Panc1 (cell line): ENCODE measurements at regions not wholly inside any gene's neighbourhood (a gene's known extent, or its start where the extent isn't known, plus 50 kb on each side); places are given as distances from the start of the nearest gene placed in this dataset.

ENCODE experiments used
- ATAC-seq: fragments of 200-7000 bp; cut with Tn5 transposase; 2 replicates; pipeline ENCODE4 v1.9.1; 2020; ENCODE audit warnings: mild to moderate bottlenecking, moderate library complexity
- BruUV-seq: library from RNA; stranded (reverse); fragments of 400-500 nt; replicated peaks from 2 replicates; lab custom pipeline; 2021; lab: Mats Ljungman, UMichigan
- CTCF ChIA-PET: fragments of 300-600 bp; sonication (Branson Sonifier 250); formaldehyde crosslinking; loops from one replicate; lab custom pipeline; 2022; ENCODE audit warnings: antibody characterized with exemption; lab: Charles Lee
- POLR2A ChIA-PET: fragments of 300-600 bp; sonication (Branson Sonifier 250); formaldehyde crosslinking; loops from one replicate; lab custom pipeline; 2022; ENCODE audit warnings: antibody characterized with exemption; lab: Charles Lee
- DNase-seq: peaks from one replicate; pipeline ENCODE4 v3.0.0-alpha.2; 2010; ENCODE audit warnings: low read depth, low spot score
- H3K27ac ChIP-seq: 2 replicates; pipeline ENCODE4 v1.5.1; 2011; ENCODE audit warnings: mild to moderate bottlenecking, low read length, inconsistent platforms
- H3K27me3 ChIP-seq: fragments of 200-500 bp; sonication (Bioruptor generic); 2 replicates; pipeline ENCODE4 v1.6.0; 2014; ENCODE audit warnings: low read length, inconsistent platforms; ENCODE audit not compliant: control insufficient read depth, insufficient read depth
- H3K36me3 ChIP-seq: fragments of 200-500 bp; sonication (Bioruptor generic); 2 replicates; pipeline ENCODE4 v1.5.1; 2014; ENCODE audit warnings: inconsistent platforms, mild to moderate bottlenecking, low read length, moderate library complexity; ENCODE audit not compliant: control insufficient read depth, insufficient read depth
- H3K4me1 ChIP-seq: 2 replicates; pipeline ENCODE4 v1.5.1; 2011; ENCODE audit warnings: inconsistent platforms, mild to moderate bottlenecking, low read length, moderate library complexity; ENCODE audit not compliant: control insufficient read depth, insufficient read depth
- H3K4me3 ChIP-seq, 2 experiments: 2 replicates each; pipeline ENCODE4 v1.5.1; 2011 to 2012; ENCODE audit warnings: low read depth in 2 of 2, low read length in 2 of 2, mild to moderate bottlenecking in 2 of 2, inconsistent platforms in 1 of 2, moderate library complexity in 1 of 2
- H3K9me3 ChIP-seq: fragments of 200-500 bp; sonication (Bioruptor generic); 2 replicates; pipeline ENCODE4 v1.5.1; 2014; ENCODE audit warnings: low read depth, mild to moderate bottlenecking, inconsistent platforms, low read length, moderate library complexity; ENCODE audit not compliant: control insufficient read depth, insufficient read depth
- CTCF ChIP-seq: fragments of 450-650 bp; IDR thresholded peaks from 2 replicates; pipeline ENCODE4 v1.5.1; 2017; ENCODE audit warnings: mild to moderate bottlenecking
- POLR2AphosphoS5 ChIP-seq: IDR thresholded peaks from 2 replicates; pipeline ENCODE4 v1.6.1; 2012; ENCODE audit warnings: mild to moderate bottlenecking, low read depth, low read length, moderate library complexity
- REST ChIP-seq, 2 experiments: IDR thresholded peaks; 2 replicates each; pipeline ENCODE4 v1.6.1; 2011 to 2012; ENCODE audit warnings: low read depth in 2 of 2, control low read depth in 1 of 2, low read length in 1 of 2, mild to moderate bottlenecking in 1 of 2, moderate library complexity in 1 of 2; ENCODE audit not compliant: insufficient read depth in 1 of 2
- SIN3A ChIP-seq: IDR thresholded peaks from 2 replicates; pipeline ENCODE4 v1.6.1; 2012; ENCODE audit warnings: low read depth, mild to moderate bottlenecking, low read length, moderate library complexity, borderline replicate concordance; ENCODE audit not compliant: insufficient read depth
- TCF7L2 ChIP-seq: IDR thresholded peaks from 2 replicates; pipeline ENCODE4 v1.6.1; 2011; ENCODE audit warnings: mild to moderate bottlenecking, low read depth, low read length, inconsistent platforms
- in situ Hi-C: cut with HindIII; loops from 2 replicates; pipeline ENCODE4 v1.10.0; 2016; ENCODE audit warnings: low sequenced_read_pairs, low pct_unique_long_range_greater_than_20kb
- intact Hi-C: fragments of 100-400 bp; cut with micrococcal nuclease; formaldehyde crosslinking; loops from one replicate; pipeline ENCODE4 v1.10.0; 2022; ENCODE audit not compliant: unreplicated experiment

GRCh38 chr14:60575008-60575407 is 66.1 kb downstream of the SIX6 start:
- BruUV-seq, result no TSS peak
- intact Hi-C loops, result no loop called here

GRCh38 chr14:60585676-60586075 is 63.6 kb downstream of the SIX1 start:
- no peak for DNase-seq
- H3K4me1 ChIP-seq, result no peaks in the 10 kb centered on the region
- ChIA-PET POLR2A (no interaction called here), CTCF (no interaction called here)
- intact Hi-C loops (no loop called here), in situ Hi-C loops (no loop called here)
- H3K36me3 ChIP-seq, result no peaks in the 10 kb centered on the region
- no TSS peak for BruUV-seq
- ATAC-seq, result no peak
- H3K27me3 ChIP-seq, result no peaks in the 10 kb centered on the region
- H3K9me3 ChIP-seq, result no peaks in the 10 kb centered on the region
- H3K27ac ChIP-seq, result no peak overlapping the region
- no peak overlapping the region for H3K4me3 ChIP-seq
- TF ChIP-seq CTCF (no peak), REST (IDR thresholded peaks at IDR 0.05; ENCODE audit: insufficient read depth in 1 of 2, low read depth in 2 of 2, low read length in 1 of 2) (no peak)

More at GRCh38 chr14:60575008-60575407, 66.1 kb downstream of the SIX6 start:
- ChIA-PET POLR2A (no interaction called here), CTCF (no interaction called here)
- no peaks in the 10 kb centered on the region for H3K36me3 ChIP-seq
- no peak overlapping the region for H3K27ac ChIP-seq
- TF ChIP-seq CTCF (no peak), POLR2AphosphoS5 (no peak), TCF7L2 (no peak), SIN3A (no peak), REST (IDR thresholded peaks at IDR 0.05; ENCODE audit: insufficient read depth in 1 of 2, low read depth in 2 of 2, low read length in 1 of 2) (no peak)
- H3K4me3 ChIP-seq, result no peak overlapping the region
- no peaks in the 10 kb centered on the region for H3K4me1 ChIP-seq
- no peaks in the 10 kb centered on the region for H3K9me3 ChIP-seq
- DNase-seq (no peak), ATAC-seq (no peak)
- H3K27me3 ChIP-seq, result no peaks in the 10 kb centered on the region
- in situ Hi-C loops, result no loop called here
